GM18507 (cell line): ENCODE measurements at regions not wholly inside any gene's neighbourhood (a gene's known extent, or its start where the extent isn't known, plus 50 kb on each side); places are given as distances from the start of the nearest gene placed in this dataset.

Experiments
- DNase-seq: peaks from one replicate; pipeline ENCODE4 v3.0.0; 2011; ENCODE audit warnings: low read depth; ENCODE audit not compliant: insufficient read length; ENCODE audit errors: extremely low spot score
- FAIRE-seq: peaks from 2 replicates; lab custom pipeline; 2011; peaks lifted over from hg19 to GRCh38; lab: Jason Lieb, UNC

GRCh38 chr11:129273944-129274711 is 82.0 kb upstream of the ARHGAP32 start:
- DNase-seq (no peak), FAIRE-seq (no peak)

- FAIRE-seq = no peak
Observed at GRCh38 chr11:129273322-129273721, 81.2 kb upstream of the ARHGAP32 start.

GRCh38 chr11:129271030-129271429 is 78.9 kb upstream of the ARHGAP32 start:
- FAIRE-seq = no peak
- no peak for DNase-seq

More at GRCh38 chr11:129273322-129273721, 81.2 kb upstream of the ARHGAP32 start:
- no peak for DNase-seq

GRCh38 chr11:129270446-129270845 is 78.3 kb upstream of the ARHGAP32 start:
- DNase-seq (no peak), FAIRE-seq (no peak)

GRCh38 chr11:129268371-129268770 is 76.2 kb upstream of the ARHGAP32 start:
- FAIRE-seq (no peak), DNase-seq (no peak)

- FAIRE-seq (no peak), DNase-seq (no peak)
Observed at GRCh38 chr11:129267716-129268115, 75.6 kb upstream of the ARHGAP32 start.

- FAIRE-seq (no peak), DNase-seq (no peak)
Observed at GRCh38 chr11:129266536-129266935, 74.4 kb upstream of the ARHGAP32 start.

GRCh38 chr11:129265125-129265788 is 73.1 kb upstream of the ARHGAP32 start:
- DNase-seq = no peak
- no peak for FAIRE-seq

- FAIRE-seq = no peak
- no peak for DNase-seq
Observed at GRCh38 chr11:129264114-129264513, 72.0 kb upstream of the ARHGAP32 start.

- FAIRE-seq (no peak), DNase-seq (no peak)
Observed at GRCh38 chr11:129260750-129261149, 68.6 kb upstream of the ARHGAP32 start.

- FAIRE-seq (no peak), DNase-seq (no peak)
Observed at GRCh38 chr11:129259931-129260348, 67.8 kb upstream of the ARHGAP32 start.

GRCh38 chr11:129258205-129258604 is 66.1 kb upstream of the ARHGAP32 start:
- FAIRE-seq (no peak), DNase-seq (no peak)

GRCh38 chr11:129257512-129257911 is 65.4 kb upstream of the ARHGAP32 start:
- no peak for DNase-seq
- no peak for FAIRE-seq

- no peak for DNase-seq
- no peak for FAIRE-seq
Observed at GRCh38 chr11:129252621-129253020, 60.5 kb upstream of the ARHGAP32 start.

- FAIRE-seq (no peak), DNase-seq (no peak)
Observed at GRCh38 chr11:129251067-129251466, 58.9 kb upstream of the ARHGAP32 start.

- FAIRE-seq (no peak), DNase-seq (no peak)
Observed at GRCh38 chr11:129249923-129250322, 57.8 kb upstream of the ARHGAP32 start.

GRCh38 chr11:129249351-129249750 is 57.2 kb upstream of the ARHGAP32 start:
- DNase-seq (no peak), FAIRE-seq (no peak)

- no peak for DNase-seq
- no peak for FAIRE-seq
Observed at GRCh38 chr11:129248618-129249017, 56.5 kb upstream of the ARHGAP32 start.

- no peak for DNase-seq
- no peak for FAIRE-seq
Observed at GRCh38 chr11:129247135-129247534, 55.0 kb upstream of the ARHGAP32 start.

- FAIRE-seq (no peak), DNase-seq (no peak)
Observed at GRCh38 chr11:129242855-129243254, 50.7 kb upstream of the ARHGAP32 start.
